T-helper 17 cell (primary cell): ENCODE measurements at regions not wholly inside any gene's neighbourhood (a gene's known extent, or its start where the extent isn't known, plus 50 kb on each side); places are given as distances from the start of the nearest gene placed in this dataset.
A peak's percentile ranks its signal among the peaks of the same experiment; 100 is the strongest.

ENCODE experiments used
- ATAC-seq: fragments of 150-1000 bp; cut with Tn5 transposase; 2 replicates; pipeline ENCODE4 v1.10.0; 2021; ENCODE audit warnings: mild to moderate bottlenecking, moderate library complexity
- DNase-seq, 3 donors: peaks; one replicate each; pipeline versions ENCODE4 v3.0.0 to v3.0.0-alpha.2; 2020 to 2021
- H3K9me3 ChIP-seq: one replicate; pipeline ENCODE4 v1.7.0; 2013; ENCODE audit warnings: low read length, mild to moderate bottlenecking; ENCODE audit not compliant: control insufficient read depth, poor library complexity, severe bottlenecking
- H3K27ac Mint-ChIP-seq: one replicate; pipeline ENCODE4 v1.8.0; 2022; ENCODE audit warnings: mild to moderate bottlenecking, moderate library complexity, mixed read lengths
- H3K27me3 Mint-ChIP-seq: one replicate; pipeline ENCODE4 v1.8.0; 2022; ENCODE audit warnings: mixed read lengths
- H3K36me3 Mint-ChIP-seq: one replicate; pipeline ENCODE4 v1.8.0; 2022; ENCODE audit warnings: low read depth, mixed read lengths
- H3K4me1 Mint-ChIP-seq: one replicate; pipeline ENCODE4 v1.8.0; 2022; ENCODE audit warnings: mild to moderate bottlenecking, mixed read lengths
- H3K4me3 Mint-ChIP-seq: one replicate; pipeline ENCODE4 v1.8.0; 2022; ENCODE audit warnings: mild to moderate bottlenecking, moderate library complexity, mixed read lengths

GRCh38 chr4:173761938-173762337 is 231.9 kb upstream of the HAND2 start:
- Mint-ChIP-seq H3K27ac (no peak overlapping the region), H3K27me3 (no peaks in the 10 kb centered on the region), H3K4me3 (no peak overlapping the region), H3K4me1 (no peaks in the 10 kb centered on the region), H3K36me3 (no peaks in the 10 kb centered on the region)
- ATAC-seq, result no peak
- DNase-seq, result no peak
- H3K9me3 ChIP-seq, result no peaks in the 10 kb centered on the region

GRCh38 chr4:173761236-173761635 is 231.2 kb upstream of the HAND2 start:
- no peaks in the 10 kb centered on the region for H3K9me3 ChIP-seq
- Mint-ChIP-seq H3K4me1 (no peaks in the 10 kb centered on the region), H3K27me3 (no peaks in the 10 kb centered on the region), H3K27ac (no peak overlapping the region), H3K36me3 (no peaks in the 10 kb centered on the region), H3K4me3 (no peak overlapping the region)
- ATAC-seq, result no peak
- no peak for DNase-seq

GRCh38 chr4:173758132-173758531 is 228.1 kb upstream of the HAND2 start:
- no peaks in the 10 kb centered on the region for H3K36me3 Mint-ChIP-seq
- H3K27ac Mint-ChIP-seq, result no peak overlapping the region
- H3K4me3 Mint-ChIP-seq, result no peak overlapping the region
- no peak for ATAC-seq
- no peak for DNase-seq
- H3K4me1 Mint-ChIP-seq, result no peaks in the 10 kb centered on the region
- H3K9me3 ChIP-seq, result no peaks in the 10 kb centered on the region
- no peaks in the 10 kb centered on the region for H3K27me3 Mint-ChIP-seq

- no peak for DNase-seq
- H3K4me1 Mint-ChIP-seq, result no peaks in the 10 kb centered on the region
- H3K27me3 Mint-ChIP-seq, result peaks cover 20% of the 10 kb centered on the region
- H3K4me3 Mint-ChIP-seq, result no peak overlapping the region
- no peaks in the 10 kb centered on the region for H3K9me3 ChIP-seq
- no peak for ATAC-seq
- H3K36me3 Mint-ChIP-seq, result no peaks in the 10 kb centered on the region
- no peak overlapping the region for H3K27ac Mint-ChIP-seq
Observed at GRCh38 chr4:173753408-173753807, 223.4 kb upstream of the HAND2 start.

GRCh38 chr4:173752610-173753230 is 222.7 kb upstream of the HAND2 start:
- peaks cover 20% of the 10 kb centered on the region for H3K27me3 Mint-ChIP-seq
- H3K27ac Mint-ChIP-seq, result no peak overlapping the region
- H3K4me1 Mint-ChIP-seq, result no peaks in the 10 kb centered on the region
- H3K4me3 Mint-ChIP-seq, result no peak overlapping the region
- DNase-seq (no peak), ATAC-seq (no peak)
- H3K36me3 Mint-ChIP-seq, result no peaks in the 10 kb centered on the region
- no peaks in the 10 kb centered on the region for H3K9me3 ChIP-seq

- DNase-seq, result no peak
- no peaks in the 10 kb centered on the region for H3K9me3 ChIP-seq
- Mint-ChIP-seq H3K27ac (no peak overlapping the region), H3K27me3 (peaks cover 20% of the 10 kb centered on the region), H3K36me3 (no peaks in the 10 kb centered on the region), H3K4me1 (no peaks in the 10 kb centered on the region), H3K4me3 (no peak overlapping the region)
- no peak for ATAC-seq
Observed at GRCh38 chr4:173748353-173748752, 218.3 kb upstream of the HAND2 start.

GRCh38 chr4:173747537-173748257 is 217.7 kb upstream of the HAND2 start:
- H3K27ac Mint-ChIP-seq, result no peak overlapping the region
- ATAC-seq (no peak), DNase-seq (no peak)
- H3K36me3 Mint-ChIP-seq, result no peaks in the 10 kb centered on the region
- peaks cover 20% of the 10 kb centered on the region for H3K27me3 Mint-ChIP-seq
- no peaks in the 10 kb centered on the region for H3K9me3 ChIP-seq
- no peak overlapping the region for H3K4me3 Mint-ChIP-seq
- no peaks in the 10 kb centered on the region for H3K4me1 Mint-ChIP-seq

GRCh38 chr4:173746424-173746823 is 216.4 kb upstream of the HAND2 start:
- H3K9me3 ChIP-seq, result no peaks in the 10 kb centered on the region
- peaks cover 9% of the 10 kb centered on the region for H3K27me3 Mint-ChIP-seq
- DNase-seq, result no peak
- no peaks in the 10 kb centered on the region for H3K4me1 Mint-ChIP-seq
- no peak for ATAC-seq
- H3K4me3 Mint-ChIP-seq, result no peak overlapping the region
- no peak overlapping the region for H3K27ac Mint-ChIP-seq
- H3K36me3 Mint-ChIP-seq, result no peaks in the 10 kb centered on the region

- no peaks in the 10 kb centered on the region for H3K9me3 ChIP-seq
- Mint-ChIP-seq H3K27me3 (peaks cover 9% of the 10 kb centered on the region), H3K27ac (no peak overlapping the region), H3K4me3 (no peak overlapping the region), H3K36me3 (no peaks in the 10 kb centered on the region), H3K4me1 (no peaks in the 10 kb centered on the region)
- no peak for DNase-seq
- no peak for ATAC-seq
Observed at GRCh38 chr4:173745765-173746164, 215.7 kb upstream of the HAND2 start.

GRCh38 chr4:173736840-173737239 is 206.8 kb upstream of the HAND2 start:
- DNase-seq (no peak), ATAC-seq (no peak)
- Mint-ChIP-seq H3K27me3 (no peaks in the 10 kb centered on the region), H3K4me1 (no peaks in the 10 kb centered on the region), H3K27ac (no peak overlapping the region), H3K4me3 (no peak overlapping the region), H3K36me3 (no peaks in the 10 kb centered on the region)
- H3K9me3 ChIP-seq, result no peaks in the 10 kb centered on the region

- DNase-seq, result no peak
- Mint-ChIP-seq H3K27me3 (no peaks in the 10 kb centered on the region), H3K27ac (no peak overlapping the region), H3K36me3 (no peaks in the 10 kb centered on the region), H3K4me1 (no peaks in the 10 kb centered on the region), H3K4me3 (no peak overlapping the region)
- no peak for ATAC-seq
- no peaks in the 10 kb centered on the region for H3K9me3 ChIP-seq
Observed at GRCh38 chr4:173735585-173735984, 205.6 kb upstream of the HAND2 start.

GRCh38 chr4:173735049-173735448 is 205.0 kb upstream of the HAND2 start:
- Mint-ChIP-seq H3K4me1 (no peaks in the 10 kb centered on the region), H3K36me3 (no peaks in the 10 kb centered on the region), H3K4me3 (no peak overlapping the region), H3K27ac (no peak overlapping the region), H3K27me3 (no peaks in the 10 kb centered on the region)
- DNase-seq (no peak), ATAC-seq (no peak)
- H3K9me3 ChIP-seq, result no peaks in the 10 kb centered on the region

GRCh38 chr4:173731257-173731656 is 201.2 kb upstream of the HAND2 start:
- H3K9me3 ChIP-seq, result no peaks in the 10 kb centered on the region
- H3K4me1 Mint-ChIP-seq, result no peaks in the 10 kb centered on the region
- H3K27me3 Mint-ChIP-seq, result no peaks in the 10 kb centered on the region
- peak; percentile 21 for ATAC-seq
- H3K4me3 Mint-ChIP-seq, result no peak overlapping the region
- no peak overlapping the region for H3K27ac Mint-ChIP-seq
- DNase-seq, result no peak
- H3K36me3 Mint-ChIP-seq, result no peaks in the 10 kb centered on the region

- Mint-ChIP-seq H3K27me3 (no peaks in the 10 kb centered on the region), H3K4me1 (no peaks in the 10 kb centered on the region), H3K27ac (no peak overlapping the region), H3K4me3 (no peak overlapping the region), H3K36me3 (no peaks in the 10 kb centered on the region)
- ATAC-seq, result no peak
- H3K9me3 ChIP-seq, result no peaks in the 10 kb centered on the region
- DNase-seq, result no peak
Observed at GRCh38 chr4:173722075-173722474, 192.0 kb upstream of the HAND2 start.
